PC-3 (cell line): ENCODE measurements at regions not wholly inside any gene's neighbourhood (a gene's known extent, or its start where the extent isn't known, plus 50 kb on each side); places are given as distances from the start of the nearest gene placed in this dataset.

Experiments
- ATAC-seq: fragments of 200-7000 bp; cut with Tn5 transposase; 2 replicates; pipeline ENCODE4 v1.9.1; 2020; ENCODE audit warnings: mild to moderate bottlenecking, moderate library complexity
- BruUV-seq: library from RNA; stranded (reverse); fragments of 400-500 nt; replicated peaks from 2 replicates; lab custom pipeline; 2021; lab: Mats Ljungman, UMichigan
- CTCF ChIA-PET: fragments of 300-600 bp; sonication (Branson Sonifier 250); formaldehyde crosslinking; loops from one replicate; lab custom pipeline; 2022; ENCODE audit warnings: antibody characterized with exemption; lab: Charles Lee
- POLR2A ChIA-PET: fragments of 300-600 bp; sonication (Branson Sonifier 250); formaldehyde crosslinking; loops from one replicate; lab custom pipeline; 2022; ENCODE audit warnings: antibody characterized with exemption; ENCODE audit not compliant: unreplicated experiment; lab: Charles Lee
- DNase-seq: peaks from one replicate; pipeline ENCODE4 v3.0.0-alpha.2; 2015
- H2AFZ ChIP-seq: fragments of 300-600 bp; sonication (generic); 2 replicates; pipeline ENCODE4 v1.6.0; 2016; ENCODE audit warnings: antibody characterized with exemption, low read length
- H3F3A ChIP-seq: fragments of 300-600 bp; sonication (generic); one replicate; pipeline ENCODE4 v1.6.0; 2017; ENCODE audit warnings: antibody characterized with exemption, low read length, control low read depth, mild to moderate bottlenecking; ENCODE audit not compliant: unreplicated experiment
- H3K27ac ChIP-seq: fragments of 300-600 bp; sonication (generic); 2 replicates; pipeline ENCODE4 v1.5.1; 2016; ENCODE audit warnings: mild to moderate bottlenecking, low read length
- H3K27me3 ChIP-seq: fragments of 300-600 bp; sonication (generic); 2 replicates; pipeline ENCODE4 v1.6.1; 2016; ENCODE audit warnings: low read length, mixed read lengths
- H3K36me3 ChIP-seq: fragments of 300-600 bp; sonication (generic); 2 replicates; pipeline ENCODE4 v1.6.1; 2016; ENCODE audit warnings: low read depth, mixed run types, low read length, mixed read lengths
- H3K4me1 ChIP-seq: fragments of 300-600 bp; sonication (generic); 2 replicates; pipeline ENCODE4 v1.5.1; 2016; ENCODE audit warnings: low read length; ENCODE audit not compliant: insufficient read depth
- H3K4me2 ChIP-seq: fragments of 300-600 bp; sonication (generic); 2 replicates; pipeline ENCODE4 v1.6.0; 2016; ENCODE audit warnings: low read length
- H3K4me3 ChIP-seq: fragments of 300-600 bp; sonication (generic); 2 replicates; pipeline ENCODE4 v1.5.1; 2016; ENCODE audit warnings: mild to moderate bottlenecking, low read length, mixed read lengths
- H3K79me2 ChIP-seq: fragments of 300-600 bp; sonication (generic); 2 replicates; pipeline ENCODE4 v1.6.1; 2017; ENCODE audit warnings: low read length, mixed read lengths
- H3K9ac ChIP-seq: fragments of 300-600 bp; sonication (generic); 2 replicates; pipeline ENCODE4 v1.6.0; 2016; ENCODE audit warnings: mild to moderate bottlenecking, low read length
- H3K9me2 ChIP-seq: fragments of 300-600 bp; sonication (generic); replicated peaks from 2 replicates; pipeline ENCODE4 v1.6.1; 2016; ENCODE audit warnings: mixed run types, low read length, mixed read lengths
- H3K9me3 ChIP-seq: fragments of 300-600 bp; sonication (generic); 2 replicates; pipeline ENCODE4 v1.6.1; 2016; ENCODE audit warnings: low read length, mixed read lengths
- H4K20me1 ChIP-seq: fragments of 300-600 bp; sonication (generic); 2 replicates; pipeline ENCODE4 v1.6.1; 2016; ENCODE audit warnings: low read length, mixed read lengths
- CTCF ChIP-seq: fragments of 300-600 bp; sonication (generic); conservative IDR thresholded peaks from 2 replicates; pipeline ENCODE4 v1.5.1; 2017; ENCODE audit warnings: antibody characterized with exemption, low read depth, mild to moderate bottlenecking, low read length
- EZH2 ChIP-seq: fragments of 300-600 bp; sonication (generic); IDR thresholded peaks from one replicate; pipeline ENCODE4 v1.6.1; 2017; ENCODE audit warnings: antibody characterized with exemption, mild to moderate bottlenecking, low read length; ENCODE audit not compliant: unreplicated experiment
- EZH2phosphoT487 ChIP-seq: fragments of 300-600 bp; sonication (generic); IDR thresholded peaks from 2 replicates; pipeline ENCODE4 v1.6.1; 2018; ENCODE audit warnings: mild to moderate bottlenecking, antibody characterized with exemption, low read length, borderline replicate concordance
- intact Hi-C: fragments of 100-400 bp; cut with micrococcal nuclease; formaldehyde crosslinking; loops from 2 replicates; pipeline ENCODE4 v1.9.0; 2023

DNA sequence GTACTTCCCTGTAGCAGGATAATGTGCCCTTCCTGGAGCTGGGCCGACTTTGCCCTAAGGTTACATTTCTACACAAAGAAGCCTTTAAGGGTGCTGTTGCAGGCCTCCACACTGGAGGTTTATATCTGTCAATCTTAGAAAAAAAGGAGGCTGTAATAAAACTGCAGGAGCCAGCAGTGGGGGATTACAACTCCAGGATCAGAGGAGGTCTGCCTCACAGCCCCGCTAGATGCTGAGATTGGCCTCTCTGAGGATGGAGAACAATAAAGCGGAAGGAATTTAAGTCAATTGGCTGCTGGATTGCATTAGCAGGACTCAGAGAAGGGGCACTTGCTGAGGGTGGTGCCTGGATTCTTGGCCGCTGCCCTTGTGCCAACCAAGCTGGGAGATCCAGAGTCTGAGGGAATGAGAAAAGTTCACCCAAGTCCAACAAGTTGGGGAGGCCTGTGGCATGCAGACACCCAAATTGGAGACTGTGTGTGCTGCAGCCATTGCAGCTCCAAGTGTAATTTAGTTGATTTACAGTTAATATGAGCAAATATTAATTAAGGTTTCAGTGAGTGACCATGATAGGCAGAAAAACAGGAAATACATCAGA lies 99.0 kb upstream of the SSBP2 start:
- Histone ChIP-seq H4K20me1 (no peaks in the 10 kb centered on the region), H3K36me3 (no peaks in the 10 kb centered on the region), H3K4me2 (no peak overlapping the region), H3K4me3 (no peak overlapping the region), H3K27me3 (no peaks in the 10 kb centered on the region), H3K9me2 (no peaks in the 10 kb centered on the region), H3F3A (no peaks in the 10 kb centered on the region), H3K27ac (no peak overlapping the region), H2AFZ (no peak overlapping the region), H3K79me2 (no peaks in the 10 kb centered on the region), H3K4me1 (peaks cover 10% of the 10 kb centered on the region), H3K9me3 (no peaks in the 10 kb centered on the region), H3K9ac (no peak overlapping the region)
- BruUV-seq: no TSS peak
- intact Hi-C loops: loop anchor here (5.0 kb wide), 4 partner anchors 122 to 1757 kb away; partner anchors contain the start of gene ATG10
- TF ChIP-seq EZH2 (no peak), CTCF (no peak), EZH2phosphoT487 (no peak)
- DNase-seq (no peak), ATAC-seq (no peak)
- CTCF ChIA-PET: no interaction called here
- POLR2A ChIA-PET: no interaction called here

DNA sequence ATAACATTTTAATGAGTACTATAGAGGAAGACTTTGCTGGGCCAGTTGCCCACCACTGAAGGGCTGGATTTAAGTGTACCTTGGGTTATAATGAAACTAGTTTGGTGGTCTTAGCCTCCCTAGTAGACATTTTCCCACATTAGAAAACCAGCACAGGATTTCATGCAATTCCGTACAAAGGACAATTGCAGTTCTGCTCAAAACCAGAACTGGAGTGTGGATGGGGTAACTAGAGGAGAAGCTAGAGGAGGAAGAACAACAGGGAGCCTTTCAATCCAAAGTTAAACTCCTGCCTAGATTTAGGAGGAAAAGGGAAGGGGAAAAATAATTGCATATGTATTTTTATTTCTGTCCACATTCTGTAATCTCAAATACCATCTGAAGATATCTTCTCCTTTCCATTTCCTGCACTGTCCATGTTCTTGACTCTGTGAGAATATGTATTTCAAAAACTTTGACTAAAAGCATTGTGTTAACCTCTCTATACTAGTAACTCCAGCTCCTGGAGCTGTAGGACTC lies 97.5 kb upstream of the SSBP2 start:
- H4K20me1 ChIP-seq: no peaks in the 10 kb centered on the region
- H3K36me3 ChIP-seq: no peaks in the 10 kb centered on the region
- no peaks in the 10 kb centered on the region for H3K79me2 ChIP-seq
- no TSS peak for BruUV-seq
- no peak overlapping the region for H3K4me2 ChIP-seq
- H3K9ac ChIP-seq: no peak overlapping the region
- no peaks in the 10 kb centered on the region for H3K27me3 ChIP-seq
- ATAC-seq: no peak
- DNase-seq: no peak
- no peak overlapping the region for H3K27ac ChIP-seq
- intact Hi-C loops: no loop called here
- no peaks in the 10 kb centered on the region for H3F3A ChIP-seq
- CTCF ChIA-PET: interaction anchor here (0.5 kb wide), 1 partner anchor 694 kb away, joined by 3 read pairs; no protein-coding TSS in a partner anchor
- H3K9me3 ChIP-seq: no peaks in the 10 kb centered on the region
- H3K4me3 ChIP-seq: no peak overlapping the region
- TF ChIP-seq CTCF: no peak
- TF ChIP-seq EZH2: no peak
- TF ChIP-seq EZH2phosphoT487: no peak
- H3K9me2 ChIP-seq: no peaks in the 10 kb centered on the region
- POLR2A ChIA-PET: no interaction called here
- peaks cover 10% of the 10 kb centered on the region for H3K4me1 ChIP-seq
- H2AFZ ChIP-seq: no peak overlapping the region

DNA sequence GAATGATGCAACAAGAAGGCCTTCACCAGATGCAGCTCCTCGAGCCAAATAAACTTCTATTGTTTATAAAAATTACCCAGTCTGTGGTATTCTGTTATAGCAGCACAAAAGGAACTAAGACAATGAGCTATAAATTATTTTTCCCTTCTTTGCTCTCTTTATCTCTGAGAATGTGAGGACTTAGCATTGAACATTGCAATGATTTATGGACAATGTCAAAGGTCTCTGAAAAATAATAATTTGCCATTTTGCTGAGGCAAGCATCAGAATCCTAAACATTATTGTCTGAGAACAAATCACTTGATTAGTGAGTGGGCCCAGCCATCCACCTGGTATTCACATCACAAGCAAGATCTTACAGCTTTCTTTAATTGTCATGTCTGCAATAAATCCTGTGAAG lies 95.4 kb upstream of the SSBP2 start:
- Histone ChIP-seq H3K9me2 (no peaks in the 10 kb centered on the region), H4K20me1 (no peaks in the 10 kb centered on the region), H2AFZ (no peak overlapping the region), H3K4me1 (peaks cover 17% of the 10 kb centered on the region), H3K27me3 (no peaks in the 10 kb centered on the region), H3K9ac (no peak overlapping the region), H3F3A (no peaks in the 10 kb centered on the region), H3K9me3 (no peaks in the 10 kb centered on the region), H3K36me3 (no peaks in the 10 kb centered on the region), H3K4me2 (no peak overlapping the region), H3K27ac (no peak overlapping the region), H3K4me3 (no peak overlapping the region), H3K79me2 (no peaks in the 10 kb centered on the region)
- ChIA-PET CTCF (no interaction called here), POLR2A (no interaction called here)
- DNase-seq: no peak
- BruUV-seq: no TSS peak
- ATAC-seq: no peak
- intact Hi-C loops: no loop called here
- TF ChIP-seq EZH2 (no peak), CTCF (no peak)
